ENCODE measurements at regions not wholly inside any gene's neighbourhood (a gene's known extent, or its start where the extent isn't known, plus 50 kb on each side); places are given as distances from the start of the nearest gene placed in this dataset.

- H3K4me3 ChIP-seq (ENCODE audit: low read depth, low read length) = no peak overlapping the region
- no peak for DNase-seq (ENCODE audit: low read depth)
- TF ChIP-seq, protein P1, sequence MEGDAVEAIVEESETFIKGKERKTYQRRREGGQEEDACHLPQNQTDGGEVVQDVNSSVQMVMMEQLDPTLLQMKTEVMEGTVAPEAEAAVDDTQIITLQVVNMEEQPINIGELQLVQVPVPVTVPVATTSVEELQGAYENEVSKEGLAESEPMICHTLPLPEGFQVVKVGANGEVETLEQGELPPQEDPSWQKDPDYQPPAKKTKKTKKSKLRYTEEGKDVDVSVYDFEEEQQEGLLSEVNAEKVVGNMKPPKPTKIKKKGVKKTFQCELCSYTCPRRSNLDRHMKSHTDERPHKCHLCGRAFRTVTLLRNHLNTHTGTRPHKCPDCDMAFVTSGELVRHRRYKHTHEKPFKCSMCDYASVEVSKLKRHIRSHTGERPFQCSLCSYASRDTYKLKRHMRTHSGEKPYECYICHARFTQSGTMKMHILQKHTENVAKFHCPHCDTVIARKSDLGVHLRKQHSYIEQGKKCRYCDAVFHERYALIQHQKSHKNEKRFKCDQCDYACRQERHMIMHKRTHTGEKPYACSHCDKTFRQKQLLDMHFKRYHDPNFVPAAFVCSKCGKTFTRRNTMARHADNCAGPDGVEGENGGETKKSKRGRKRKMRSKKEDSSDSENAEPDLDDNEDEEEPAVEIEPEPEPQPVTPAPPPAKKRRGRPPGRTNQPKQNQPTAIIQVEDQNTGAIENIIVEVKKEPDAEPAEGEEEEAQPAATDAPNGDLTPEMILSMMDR (IDR thresholded peaks at IDR 0.05; ENCODE audit: control insufficient read depth, extremely low read depth, insufficient read depth) = no peak
Measured at GRCh38 chr10:57303566-57303965, 942.5 kb upstream of the ZWINT start.

DNA sequence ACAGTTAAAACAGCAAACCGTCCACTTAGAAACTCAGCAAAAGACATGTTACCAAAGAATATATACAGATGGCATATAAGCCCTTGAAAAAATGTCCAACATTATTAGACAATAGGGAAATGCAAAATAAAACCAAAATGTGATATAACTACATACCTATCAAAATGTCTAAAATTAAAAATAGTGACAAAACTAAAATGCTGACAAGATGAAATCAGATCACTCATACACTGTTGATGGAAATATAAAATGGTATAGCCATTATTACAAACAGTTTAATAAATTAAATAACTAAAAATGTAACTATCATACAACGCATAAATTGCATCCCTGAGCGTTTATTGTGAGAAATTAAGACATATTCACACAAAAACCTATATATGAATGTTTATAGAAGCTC, 939.7 kb upstream of the ZWINT start:
- TF ChIP-seq, protein P1 (IDR thresholded peaks at IDR 0.05; ENCODE audit: control insufficient read depth, extremely low read depth, insufficient read depth) = no peak
- DNase-seq (ENCODE audit: low read depth) = no peak
- no peak overlapping the region for H3K4me3 ChIP-seq (ENCODE audit: low read depth, low read length)

DNA sequence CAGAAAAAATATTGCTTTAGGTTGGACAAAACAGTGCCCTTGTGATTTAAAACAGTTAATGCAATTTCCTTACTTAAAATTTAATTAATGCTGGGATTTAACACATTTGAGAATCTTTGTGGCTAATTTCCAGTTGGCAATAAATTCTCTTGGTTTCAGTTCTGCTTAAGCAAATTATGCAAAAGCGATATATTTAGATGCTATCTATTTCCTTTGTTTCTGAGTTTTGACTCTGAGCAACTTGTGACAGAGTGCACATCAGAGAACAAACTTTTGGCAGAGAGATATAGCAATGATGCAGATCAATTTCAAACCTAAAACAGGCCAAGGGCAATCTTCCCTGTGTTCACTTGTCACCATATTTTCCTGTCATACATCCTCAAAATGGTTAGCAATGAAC, 933.6 kb upstream of the ZWINT start:
- DNase-seq (ENCODE audit: low read depth) = no peak
- H3K4me3 ChIP-seq (ENCODE audit: low read depth, low read length) = no peak overlapping the region
- TF ChIP-seq, protein P1 (IDR thresholded peaks at IDR 0.05; ENCODE audit: control insufficient read depth, extremely low read depth, insufficient read depth) = no peak

- TF ChIP-seq, protein P1 (IDR thresholded peaks at IDR 0.05; ENCODE audit: control insufficient read depth, extremely low read depth, insufficient read depth) = no peak
- H3K4me3 ChIP-seq (ENCODE audit: low read depth, low read length) = no peak overlapping the region
- no peak for DNase-seq (ENCODE audit: low read depth)
Measured at GRCh38 chr10:57288754-57289153, 927.7 kb upstream of the ZWINT start.

DNA sequence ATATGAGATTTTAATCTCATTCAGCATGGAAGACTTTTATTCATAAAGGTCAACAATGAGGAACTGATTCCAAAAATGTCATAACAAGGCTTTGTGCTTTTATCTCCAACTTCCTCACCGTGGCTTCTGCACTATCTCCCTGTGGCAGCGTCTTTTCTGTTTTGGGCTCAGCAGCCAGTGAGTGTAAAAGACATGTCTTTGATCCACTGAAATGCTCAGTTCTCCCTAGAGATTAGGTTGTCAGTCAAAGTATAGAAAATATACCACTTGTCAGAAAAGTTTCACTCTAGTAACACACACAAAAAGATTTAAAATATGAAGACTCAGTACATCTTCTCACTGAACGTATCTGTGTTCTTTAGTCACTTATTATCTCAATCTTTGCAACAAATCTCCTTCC, 901.8 kb upstream of the ZWINT start:
- DNase-seq (ENCODE audit: low read depth) = no peak
- TF ChIP-seq, protein P1 (IDR thresholded peaks at IDR 0.05; ENCODE audit: control insufficient read depth, extremely low read depth, insufficient read depth) = no peak
- no peak overlapping the region for H3K4me3 ChIP-seq (ENCODE audit: low read depth, low read length)

DNA sequence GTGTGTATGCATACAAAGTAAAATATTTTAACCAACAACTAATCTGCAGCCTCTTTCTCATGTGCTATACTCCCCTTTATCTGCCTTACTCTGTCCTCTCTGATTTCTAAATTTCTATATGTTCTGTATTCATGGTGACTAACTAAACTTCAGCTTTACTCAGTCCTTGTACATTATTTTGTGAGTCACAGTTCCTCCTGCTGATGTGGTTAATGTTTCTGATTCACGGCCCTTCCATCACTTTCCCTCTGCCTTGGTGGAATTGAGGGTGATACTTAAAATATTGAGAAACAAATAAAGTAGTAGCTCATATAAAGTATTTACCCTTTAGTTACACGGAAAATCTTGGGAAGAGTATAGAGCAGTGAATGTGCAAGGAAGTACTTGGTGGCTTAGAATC, 899.1 kb upstream of the ZWINT start:
- H3K4me3 ChIP-seq (ENCODE audit: low read depth, low read length) = no peak overlapping the region
- DNase-seq (ENCODE audit: low read depth) = no peak
- TF ChIP-seq, protein P1 (IDR thresholded peaks at IDR 0.05; ENCODE audit: control insufficient read depth, extremely low read depth, insufficient read depth) = no peak

DNA sequence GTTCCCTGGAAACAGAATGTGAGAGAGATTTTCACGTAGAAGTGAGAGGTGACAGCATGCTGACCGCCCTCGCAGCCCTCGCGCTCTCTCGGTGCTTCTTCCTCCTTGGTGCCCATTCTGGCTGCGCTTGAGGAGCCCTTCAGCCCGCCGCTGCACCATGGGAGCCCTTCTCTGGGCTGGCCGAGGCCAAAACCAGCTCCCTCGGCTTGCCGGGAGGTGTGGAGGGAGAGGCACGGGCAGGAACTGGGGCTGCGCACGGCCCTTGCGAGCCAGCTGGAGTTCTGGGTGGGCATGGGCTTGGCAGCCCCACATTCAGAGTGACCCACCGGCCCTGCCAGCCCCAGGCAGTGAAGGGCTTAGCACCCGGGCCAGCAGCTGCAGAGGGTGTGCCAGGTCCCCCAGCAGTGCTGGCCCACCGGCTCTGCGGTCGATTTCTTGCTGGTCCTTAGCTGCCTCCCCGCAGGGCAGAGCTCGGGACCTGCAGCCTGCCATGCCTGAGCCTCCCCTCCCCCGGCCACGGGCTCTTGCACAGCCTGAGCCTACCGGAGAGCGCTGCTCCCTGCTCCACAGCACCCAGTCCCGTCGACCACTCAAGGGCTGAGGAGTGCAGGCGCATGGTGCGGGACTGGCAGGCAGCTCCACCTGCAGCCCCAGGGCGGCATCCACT, 888.7 kb upstream of the ZWINT start:
- TF ChIP-seq, protein P1 (IDR thresholded peaks at IDR 0.05; ENCODE audit: control insufficient read depth, extremely low read depth, insufficient read depth) = no peak
- H3K4me3 ChIP-seq (ENCODE audit: low read depth, low read length) = no peak overlapping the region
- no peak for DNase-seq (ENCODE audit: low read depth)
